ENCODE measurements at regions not wholly inside any gene's neighbourhood (a gene's known extent, or its start where the extent isn't known, plus 50 kb on each side); places are given as distances from the start of the nearest gene placed in this dataset.

GRCh38 chr7:52838981-52839411, 196.4 kb upstream of the POM121L12 start:
- intact Hi-C loops (cut with DNase I; ENCODE audit: low total_unique reads): no loop called here
- no peaks in the 10 kb centered on the region for H3K27me3 ChIP-seq
- no peak overlapping the region for H3K4me3 ChIP-seq
- no peak for DNase-seq
- no peak overlapping the region for H3K27ac ChIP-seq
- 0 to 32% methylated on average over 1 of the region's 1 CpG for WGBS, 2 donors
- no peaks in the 10 kb centered on the region for H3K4me1 ChIP-seq
- TF ChIP-seq POLR2A (IDR thresholded peaks at IDR 0.05): no peak
- no peak for TF ChIP-seq CTCF (IDR thresholded peaks at IDR 0.05)
- H3K36me3 ChIP-seq (ENCODE audit: low read depth, missing control alignments): no peaks in the 10 kb centered on the region
- H3K9me3 ChIP-seq: no peaks in the 10 kb centered on the region

- Histone ChIP-seq H3K27me3 (no peaks in the 10 kb centered on the region), H3K4me3 (no peak overlapping the region), H3K36me3 (ENCODE audit: low read depth, missing control alignments) (no peaks in the 10 kb centered on the region), H3K4me1 (no peaks in the 10 kb centered on the region), H3K9me3 (no peaks in the 10 kb centered on the region), H3K27ac (no peak overlapping the region)
- DNase-seq: no peak
- 70 to 82% methylated on average over 5 of the region's 5 CpGs for WGBS, 2 donors
- TF ChIP-seq CTCF (IDR thresholded peaks at IDR 0.05) (no peak), POLR2A (IDR thresholded peaks at IDR 0.05) (no peak)
- intact Hi-C loops (cut with DNase I; ENCODE audit: low total_unique reads): no loop called here
Observed at GRCh38 chr7:52831321-52831720, 204.1 kb upstream of the POM121L12 start.

GRCh38 chr7:52830801-52831200, 204.6 kb upstream of the POM121L12 start:
- Histone ChIP-seq H3K27me3 (no peaks in the 10 kb centered on the region), H3K4me1 (no peaks in the 10 kb centered on the region), H3K4me3 (no peak overlapping the region), H3K9me3 (no peaks in the 10 kb centered on the region), H3K36me3 (ENCODE audit: low read depth, missing control alignments) (no peaks in the 10 kb centered on the region), H3K27ac (no peak overlapping the region)
- WGBS, 2 donors: 74 to 93% methylated on average over 1 of the region's 1 CpG
- no peak for DNase-seq
- TF ChIP-seq POLR2A (IDR thresholded peaks at IDR 0.05) (no peak), CTCF (IDR thresholded peaks at IDR 0.05) (no peak)
- intact Hi-C loops (cut with DNase I; ENCODE audit: low total_unique reads): no loop called here

GRCh38 chr7:52826515-52827265, 208.7 kb upstream of the POM121L12 start:
- WGBS, 2 donors: 70 to 83% methylated on average over 6 of the region's 6 CpGs
- no peak for TF ChIP-seq POLR2A (IDR thresholded peaks at IDR 0.05)
- no peak for TF ChIP-seq CTCF (IDR thresholded peaks at IDR 0.05)
- Histone ChIP-seq H3K27ac (no peak overlapping the region), H3K36me3 (ENCODE audit: low read depth, missing control alignments) (no peaks in the 10 kb centered on the region), H3K9me3 (no peaks in the 10 kb centered on the region), H3K4me1 (no peaks in the 10 kb centered on the region), H3K4me3 (no peak overlapping the region), H3K27me3 (no peaks in the 10 kb centered on the region)
- no peak for DNase-seq
- intact Hi-C loops (cut with DNase I; ENCODE audit: low total_unique reads): no loop called here

GRCh38 chr7:52825611-52826010, 209.8 kb upstream of the POM121L12 start:
- WGBS, 2 donors: 42 to 62% methylated on average over 3 of the region's 3 CpGs
- Histone ChIP-seq H3K27ac (no peak overlapping the region), H3K4me1 (no peaks in the 10 kb centered on the region), H3K4me3 (no peak overlapping the region), H3K9me3 (no peaks in the 10 kb centered on the region), H3K36me3 (ENCODE audit: low read depth, missing control alignments) (no peaks in the 10 kb centered on the region), H3K27me3 (no peaks in the 10 kb centered on the region)
- no peak for DNase-seq
- intact Hi-C loops (cut with DNase I; ENCODE audit: low total_unique reads): no loop called here
- no peak for TF ChIP-seq POLR2A (IDR thresholded peaks at IDR 0.05)
- no peak for TF ChIP-seq CTCF (IDR thresholded peaks at IDR 0.05)

All from testis (tissue), 2 donors.